NT2/D1 (cell line): ENCODE measurements at regions not wholly inside any gene's neighbourhood (a gene's known extent, or its start where the extent isn't known, plus 50 kb on each side); places are given as distances from the start of the nearest gene placed in this dataset.

Experiments used
- SUZ12 ChIP-seq: IDR thresholded peaks from 2 replicates; pipeline ENCODE4 v1.6.1; 2011; ENCODE audit not compliant: insufficient read length, insufficient read depth; ENCODE audit errors: extremely low read depth
- ZNF274 ChIP-seq: IDR thresholded peaks from 2 replicates; pipeline ENCODE4 v1.6.1; 2011; ENCODE audit warnings: mild to moderate bottlenecking, low read depth, low read length

DNA sequence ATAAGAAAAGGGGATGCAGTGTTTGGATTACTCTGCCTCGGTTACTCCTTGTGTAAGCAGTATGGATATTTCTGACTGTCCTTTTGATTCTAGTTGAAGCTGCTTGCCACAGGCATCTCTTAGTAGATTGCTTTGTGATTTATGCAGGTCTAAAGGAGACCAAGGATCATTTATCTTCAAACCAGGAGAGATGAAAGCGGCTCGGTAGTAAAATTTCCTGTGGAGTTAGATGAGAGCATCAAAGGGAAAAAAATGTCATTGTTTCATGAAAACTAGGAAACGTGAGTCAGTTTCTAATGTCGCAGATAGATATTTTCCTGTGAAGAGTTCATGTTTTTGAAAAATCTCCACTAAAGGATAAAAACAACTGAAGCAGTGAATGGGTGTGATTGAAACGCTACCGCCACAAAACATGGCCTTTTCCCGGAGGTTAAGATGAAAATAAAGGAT lies 254.0 kb upstream of the TBL1XR1 start:
- TF ChIP-seq ZNF274: no peak
- TF ChIP-seq SUZ12: no peak
